Natural killer cell (primary cell): ENCODE measurements at regions not wholly inside any gene's neighbourhood (a gene's known extent, or its start where the extent isn't known, plus 50 kb on each side); places are given as distances from the start of the nearest gene placed in this dataset.

Experiments
- ATAC-seq, 3 donors: fragments of 150-1000 bp in 2 of 3; fragments of 200-7000 bp in 1 of 3; cut with Tn5 transposase; 1 replicate in 1 of 3; 2 replicates in 2 of 3; pipeline ENCODE4 v1.10.0; 2021; ENCODE audit warnings: mild to moderate bottlenecking in 2 of 3, moderate library complexity in 2 of 3
- DNase-seq, 2 donors: peaks; one replicate each; pipeline versions ENCODE4 v3.0.0 to v3.0.0-alpha.2; 2013 to 2021; ENCODE audit warnings: mixed read lengths in 1 of 2
- H3K27ac ChIP-seq: one replicate; pipeline ENCODE4 v1.5.1; 2013; ENCODE audit warnings: mild to moderate bottlenecking, low read length
- H3K27me3 ChIP-seq: one replicate; pipeline ENCODE4 v1.6.1; 2013; ENCODE audit warnings: low read length; ENCODE audit not compliant: control insufficient read depth, insufficient read depth
- H3K36me3 ChIP-seq: one replicate; pipeline ENCODE4 v1.6.1; 2013; ENCODE audit warnings: low read length; ENCODE audit not compliant: control insufficient read depth, insufficient read depth
- H3K4me1 ChIP-seq: one replicate; pipeline ENCODE4 v1.6.1; 2013; ENCODE audit warnings: low read length; ENCODE audit not compliant: control insufficient read depth, insufficient read depth
- H3K4me3 ChIP-seq: one replicate; pipeline ENCODE4 v1.5.1; 2013; ENCODE audit warnings: low read length
- H3K9me3 ChIP-seq: one replicate; pipeline ENCODE4 v1.6.1; 2013; ENCODE audit warnings: low read length; ENCODE audit not compliant: control insufficient read depth, insufficient read depth
- H3K27ac Mint-ChIP-seq, 2 donors: one replicate each; pipeline ENCODE4 v1.8.0; 2022; ENCODE audit warnings: mild to moderate bottlenecking in 2 of 2, mixed read lengths in 2 of 2, moderate library complexity in 1 of 2
- H3K27me3 Mint-ChIP-seq, 2 donors: one replicate each; pipeline ENCODE4 v1.8.0; 2022; ENCODE audit warnings: low read depth in 2 of 2, mixed read lengths in 2 of 2
- H3K36me3 Mint-ChIP-seq: one replicate; pipeline ENCODE4 v1.8.0; 2022; ENCODE audit warnings: mixed read lengths
- H3K4me1 Mint-ChIP-seq, 2 donors: one replicate each; pipeline ENCODE4 v1.8.0; 2022; ENCODE audit warnings: mixed read lengths in 2 of 2
- H3K4me3 Mint-ChIP-seq: one replicate; pipeline ENCODE4 v1.8.0; 2022; ENCODE audit warnings: mild to moderate bottlenecking, moderate library complexity, mixed read lengths
- H3K9me3 Mint-ChIP-seq, 2 donors: one replicate each; pipeline ENCODE4 v1.8.0; 2022; ENCODE audit warnings: mixed read lengths in 2 of 2
- WGBS: methylation state at CpG from one replicate; pipeline ENCODE4 v1.1.7; 2013; ENCODE audit warnings: missing lambda C conversion rate; ENCODE audit not compliant: insufficient coverage; 5-methylcytosine and 5-hydroxymethylcytosine counted together
- intact Hi-C: fragments of 100-400 bp; cut with micrococcal nuclease; formaldehyde crosslinking; loops from one replicate; pipeline ENCODE4 v1.14.2; 2022
- TF ChIP-seq, protein P1 (sequence below): fragments of 200-600 bp; IDR thresholded peaks from one replicate; pipeline ENCODE4 v1.8.0; 2022; ENCODE audit warnings: antibody characterized with exemption

DNA sequence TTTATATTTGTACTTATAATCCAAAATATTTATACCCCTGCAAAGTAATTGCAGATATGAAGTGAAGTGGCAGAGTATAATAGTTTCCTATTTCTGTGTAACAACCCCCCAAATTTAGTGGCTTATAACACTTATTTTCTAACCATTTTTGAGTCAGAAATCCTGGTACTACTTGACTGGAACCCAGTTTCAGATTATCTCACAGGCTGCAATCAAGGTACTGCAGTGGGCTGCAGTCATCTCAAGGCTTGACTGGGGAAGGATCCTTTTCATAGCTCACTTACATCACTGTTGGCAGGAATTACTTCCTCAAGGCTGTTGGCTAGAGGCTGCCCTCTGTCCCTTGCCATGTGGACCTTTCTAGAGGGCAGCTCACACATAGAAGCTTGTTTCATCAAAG is 558.2 kb upstream of the PKDCC start:
- Histone ChIP-seq H3K27me3 (no peaks in the 10 kb centered on the region), H3K4me1 (no peaks in the 10 kb centered on the region), H3K36me3 (no peaks in the 10 kb centered on the region), H3K4me3 (no peak overlapping the region), H3K27ac (no peak overlapping the region), H3K9me3 (peaks cover 9% of the 10 kb centered on the region)
- Mint-ChIP-seq H3K9me3 (peaks cover 6 to 9% of the 10 kb centered on the region in 2 donors), H3K27ac (no peak overlapping the region), H3K36me3 (peaks cover 12% of the 10 kb centered on the region), H3K4me3 (no peak overlapping the region), H3K4me1 (no peaks in the 10 kb centered on the region), H3K27me3 (no peaks in the 10 kb centered on the region)
- ATAC-seq (no peak), DNase-seq (no peak)
- intact Hi-C loops: no loop called here
- TF ChIP-seq, protein P1, sequence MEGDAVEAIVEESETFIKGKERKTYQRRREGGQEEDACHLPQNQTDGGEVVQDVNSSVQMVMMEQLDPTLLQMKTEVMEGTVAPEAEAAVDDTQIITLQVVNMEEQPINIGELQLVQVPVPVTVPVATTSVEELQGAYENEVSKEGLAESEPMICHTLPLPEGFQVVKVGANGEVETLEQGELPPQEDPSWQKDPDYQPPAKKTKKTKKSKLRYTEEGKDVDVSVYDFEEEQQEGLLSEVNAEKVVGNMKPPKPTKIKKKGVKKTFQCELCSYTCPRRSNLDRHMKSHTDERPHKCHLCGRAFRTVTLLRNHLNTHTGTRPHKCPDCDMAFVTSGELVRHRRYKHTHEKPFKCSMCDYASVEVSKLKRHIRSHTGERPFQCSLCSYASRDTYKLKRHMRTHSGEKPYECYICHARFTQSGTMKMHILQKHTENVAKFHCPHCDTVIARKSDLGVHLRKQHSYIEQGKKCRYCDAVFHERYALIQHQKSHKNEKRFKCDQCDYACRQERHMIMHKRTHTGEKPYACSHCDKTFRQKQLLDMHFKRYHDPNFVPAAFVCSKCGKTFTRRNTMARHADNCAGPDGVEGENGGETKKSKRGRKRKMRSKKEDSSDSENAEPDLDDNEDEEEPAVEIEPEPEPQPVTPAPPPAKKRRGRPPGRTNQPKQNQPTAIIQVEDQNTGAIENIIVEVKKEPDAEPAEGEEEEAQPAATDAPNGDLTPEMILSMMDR: no peak

DNA sequence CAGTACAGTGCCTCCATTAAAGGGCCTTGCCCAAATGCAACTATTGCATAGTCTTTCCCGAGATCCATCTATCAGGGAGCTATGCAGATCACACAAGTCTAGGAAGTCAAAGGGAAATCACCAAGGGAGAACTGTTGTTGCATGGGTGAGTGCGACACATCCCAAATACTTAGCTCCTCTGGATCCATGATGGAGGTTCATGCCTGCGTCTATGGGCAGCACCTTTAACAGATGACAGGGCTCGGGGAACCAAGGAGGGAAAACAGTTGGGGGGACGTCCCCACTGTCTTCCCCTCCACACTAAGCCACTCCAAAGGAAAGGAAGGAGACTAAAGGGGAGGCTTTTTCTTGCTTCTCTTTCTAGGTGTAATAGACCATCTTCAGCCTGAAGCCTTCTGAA is 552.8 kb upstream of the PKDCC start:
- peaks cover 14 to 20% of the 10 kb centered on the region in 2 donors for H3K9me3 Mint-ChIP-seq
- intact Hi-C loops: no loop called here
- no peak for ATAC-seq

GRCh38 chr2:41496908-41497307 is 550.9 kb upstream of the PKDCC start:
- Mint-ChIP-seq H3K27ac (no peak overlapping the region), H3K9me3 (peaks cover 14 to 20% of the 10 kb centered on the region in 2 donors), H3K4me3 (no peak overlapping the region), H3K36me3 (peaks cover 29% of the 10 kb centered on the region), H3K4me1 (no peaks in the 10 kb centered on the region), H3K27me3 (peaks cover 0 to 2% of the 10 kb centered on the region in 2 donors)
- Histone ChIP-seq H3K9me3 (peaks cover 31% of the 10 kb centered on the region), H3K4me3 (no peak overlapping the region), H3K27me3 (no peaks in the 10 kb centered on the region), H3K36me3 (no peaks in the 10 kb centered on the region), H3K27ac (no peak overlapping the region), H3K4me1 (no peaks in the 10 kb centered on the region)
- intact Hi-C loops: loop anchor here (1.0 kb wide), 2 partner anchors 40 to 83 kb away; no protein-coding TSS in a partner anchor
- TF ChIP-seq, protein P1: peak; percentile 56
- peak in 1 of 3 donors; percentile 56 for ATAC-seq
- no peak for DNase-seq
- WGBS: 100% methylated on average over 3 of the region's 3 CpGs

More for the DNA sequence above, 552.8 kb upstream of the PKDCC start:
- no peak for DNase-seq
- no peaks in the 10 kb centered on the region for H3K27me3 Mint-ChIP-seq
- no peaks in the 10 kb centered on the region for H3K36me3 ChIP-seq
- WGBS: 67% methylated on average over 3 of the region's 5 CpGs
- TF ChIP-seq, protein P1: no peak
- H3K27me3 ChIP-seq: no peaks in the 10 kb centered on the region
- peaks cover 31% of the 10 kb centered on the region for H3K9me3 ChIP-seq
- no peaks in the 10 kb centered on the region for H3K4me1 Mint-ChIP-seq
- no peaks in the 10 kb centered on the region for H3K4me1 ChIP-seq
- no peak overlapping the region for H3K4me3 Mint-ChIP-seq
- no peak overlapping the region for H3K27ac Mint-ChIP-seq
- H3K36me3 Mint-ChIP-seq: peaks cover 29% of the 10 kb centered on the region
- no peak overlapping the region for H3K4me3 ChIP-seq
- H3K27ac ChIP-seq: no peak overlapping the region

DNA sequence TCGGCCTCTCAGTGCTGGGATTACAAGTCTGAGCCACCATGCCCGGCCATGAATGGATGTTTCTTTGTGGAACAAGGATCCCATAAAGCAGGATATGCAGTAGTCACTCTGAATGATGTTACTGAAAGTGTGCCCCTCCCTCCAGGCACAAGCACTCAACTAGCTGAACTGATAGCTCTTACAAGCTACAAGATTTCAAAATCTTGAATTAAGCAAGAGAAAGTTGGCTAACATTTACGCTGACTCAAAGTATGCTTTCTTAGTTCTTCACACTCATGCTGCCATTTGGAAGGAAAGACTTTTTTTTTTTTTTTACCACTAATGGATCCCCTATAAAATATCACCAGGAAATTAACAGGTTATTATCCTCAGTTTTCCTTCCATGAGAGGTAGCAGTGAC is 549.0 kb upstream of the PKDCC start:
- no peak for DNase-seq
- H3K4me1 Mint-ChIP-seq: no peaks in the 10 kb centered on the region
- TF ChIP-seq, protein P1: no peak

More for the DNA sequence above, 549.0 kb upstream of the PKDCC start:
- WGBS: 85% methylated on average over 3 of the region's 3 CpGs
- no peaks in the 10 kb centered on the region for H3K27me3 ChIP-seq
- Mint-ChIP-seq H3K4me3 (no peak overlapping the region), H3K36me3 (peaks cover 25% of the 10 kb centered on the region), H3K9me3 (peaks cover 10 to 17% of the 10 kb centered on the region in 2 donors), H3K27ac (no peak overlapping the region), H3K27me3 (peaks cover 0 to 3% of the 10 kb centered on the region in 2 donors)
- intact Hi-C loops: no loop called here
- no peaks in the 10 kb centered on the region for H3K4me1 ChIP-seq
- no peak overlapping the region for H3K27ac ChIP-seq
- H3K9me3 ChIP-seq: peaks cover 31% of the 10 kb centered on the region
- no peak overlapping the region for H3K4me3 ChIP-seq
- no peaks in the 10 kb centered on the region for H3K36me3 ChIP-seq
- no peak for ATAC-seq
